ENCODE measurements at regions not wholly inside any gene's neighbourhood (a gene's known extent, or its start where the extent isn't known, plus 50 kb on each side); places are given as distances from the start of the nearest gene placed in this dataset.

- Mint-ChIP-seq H3K36me3 (no peaks in the 10 kb centered on the region), H3K27ac (no peak overlapping the region), H3K9me3 (peaks cover 0 to 4% of the 10 kb centered on the region in 2 donors)
- DNase-seq (ENCODE audit: low spot score in 2 of 2), result no peak
- no peak for ATAC-seq
Measured at GRCh38 chr18:30766053-30766452, 276.5 kb downstream of the DSC3 start.

- peaks cover 0 to 4% of the 10 kb centered on the region in 2 donors for H3K9me3 Mint-ChIP-seq
- no peak overlapping the region for H3K27ac Mint-ChIP-seq
- ATAC-seq, result no peak
- no peak for DNase-seq (ENCODE audit: low spot score in 2 of 2)
- H3K36me3 Mint-ChIP-seq, result no peaks in the 10 kb centered on the region
Measured at GRCh38 chr18:30765247-30765646, 277.3 kb downstream of the DSC3 start.

- peaks cover 0 to 4% of the 10 kb centered on the region in 2 donors for H3K9me3 Mint-ChIP-seq
- H3K36me3 Mint-ChIP-seq, result no peaks in the 10 kb centered on the region
- DNase-seq (ENCODE audit: low spot score in 2 of 2), result no peak
Measured at GRCh38 chr18:30763902-30764350, 278.6 kb downstream of the DSC3 start.

GRCh38 chr18:30754846-30755245, 287.7 kb downstream of the DSC3 start:
- H3K27ac Mint-ChIP-seq, result no peak overlapping the region
- ATAC-seq, result no peak
- H3K9me3 Mint-ChIP-seq, result peaks cover 29 to 33% of the 10 kb centered on the region in 2 donors
- no peak for DNase-seq (ENCODE audit: low spot score in 2 of 2)
- no peaks in the 10 kb centered on the region for H3K36me3 Mint-ChIP-seq

More at GRCh38 chr18:30763902-30764350, 278.6 kb downstream of the DSC3 start:
- no peak for ATAC-seq
- H3K27ac Mint-ChIP-seq, result no peak overlapping the region

- Mint-ChIP-seq H3K36me3 (no peaks in the 10 kb centered on the region), H3K9me3 (peaks cover 21 to 36% of the 10 kb centered on the region in 2 donors), H3K27ac (no peak overlapping the region)
- ATAC-seq, result no peak
- DNase-seq (ENCODE audit: low spot score in 2 of 2), result no peak
Measured at GRCh38 chr18:30748541-30748940, 294.0 kb downstream of the DSC3 start.

- DNase-seq (ENCODE audit: low spot score in 2 of 2), result no peak
- ATAC-seq, result no peak
- Mint-ChIP-seq H3K9me3 (peaks cover 15 to 23% of the 10 kb centered on the region in 2 donors), H3K27ac (no peak overlapping the region), H3K36me3 (no peaks in the 10 kb centered on the region)
Measured at GRCh38 chr18:30746224-30746623, 296.3 kb downstream of the DSC3 start.

GRCh38 chr18:30743033-30743432, 299.5 kb downstream of the DSC3 start:
- Mint-ChIP-seq H3K9me3 (peaks cover 12 to 14% of the 10 kb centered on the region in 2 donors), H3K36me3 (no peaks in the 10 kb centered on the region), H3K27ac (no peak overlapping the region)
- DNase-seq (ENCODE audit: low spot score in 2 of 2), result no peak
- ATAC-seq, result no peak

- peaks cover 0 to 5% of the 10 kb centered on the region in 2 donors for H3K36me3 Mint-ChIP-seq
- no peak for ATAC-seq
- no peak for DNase-seq (ENCODE audit: low spot score in 2 of 2)
- H3K9me3 Mint-ChIP-seq, result peaks cover 17 to 32% of the 10 kb centered on the region in 2 donors
- H3K27ac Mint-ChIP-seq, result no peak overlapping the region
Measured at GRCh38 chr18:30730915-30731314, 311.6 kb downstream of the DSC3 start.

- ATAC-seq, result no peak
- no peak for DNase-seq (ENCODE audit: low spot score in 2 of 2)
- H3K27ac Mint-ChIP-seq, result no peak overlapping the region
- H3K36me3 Mint-ChIP-seq, result no peaks in the 10 kb centered on the region
- H3K9me3 Mint-ChIP-seq, result peaks cover 4 to 16% of the 10 kb centered on the region in 2 donors
Measured at GRCh38 chr18:30727849-30728248, 314.7 kb downstream of the DSC3 start.

- ATAC-seq, result no peak
Measured at GRCh38 chr18:30713299-30713698, 329.2 kb downstream of the DSC3 start.

GRCh38 chr18:30712383-30712782, 330.2 kb downstream of the DSC3 start:
- Mint-ChIP-seq H3K9me3 (peaks cover 13 to 18% of the 10 kb centered on the region in 2 donors), H3K27ac (no peak overlapping the region), H3K36me3 (no peaks in the 10 kb centered on the region)
- ATAC-seq, result no peak
- no peak for DNase-seq (ENCODE audit: low spot score in 2 of 2)

More at GRCh38 chr18:30713299-30713698, 329.2 kb downstream of the DSC3 start:
- Mint-ChIP-seq H3K36me3 (no peaks in the 10 kb centered on the region), H3K27ac (no peak overlapping the region), H3K9me3 (peaks cover 9 to 10% of the 10 kb centered on the region in 2 donors)
- DNase-seq (ENCODE audit: low spot score in 2 of 2), result no peak

- Mint-ChIP-seq H3K36me3 (no peaks in the 10 kb centered on the region), H3K27ac (no peak overlapping the region), H3K9me3 (peaks cover 16 to 20% of the 10 kb centered on the region in 2 donors)
- ATAC-seq (no peak), DNase-seq (ENCODE audit: low spot score in 2 of 2) (no peak)
Measured at GRCh38 chr18:30709595-30709994, 332.9 kb downstream of the DSC3 start.

GRCh38 chr18:30705943-30706342, 336.6 kb downstream of the DSC3 start:
- no peak for ATAC-seq
- H3K9me3 Mint-ChIP-seq, result peaks cover 21 to 22% of the 10 kb centered on the region in 2 donors

GRCh38 chr18:30698571-30698970, 344.0 kb downstream of the DSC3 start:
- H3K36me3 Mint-ChIP-seq, result no peaks in the 10 kb centered on the region
- ATAC-seq, result no peak
- no peak for DNase-seq (ENCODE audit: low spot score in 2 of 2)
- peaks cover 17 to 21% of the 10 kb centered on the region in 2 donors for H3K9me3 Mint-ChIP-seq
- H3K27ac Mint-ChIP-seq, result no peak overlapping the region

More at GRCh38 chr18:30705943-30706342, 336.6 kb downstream of the DSC3 start:
- no peak for DNase-seq (ENCODE audit: low spot score in 2 of 2)
- no peak overlapping the region for H3K27ac Mint-ChIP-seq
- no peaks in the 10 kb centered on the region for H3K36me3 Mint-ChIP-seq

GRCh38 chr18:30696201-30696600, 346.3 kb downstream of the DSC3 start:
- Mint-ChIP-seq H3K9me3 (peaks cover 12 to 16% of the 10 kb centered on the region in 2 donors), H3K36me3 (no peaks in the 10 kb centered on the region)

GRCh38 chr18:30694773-30695172, 347.8 kb downstream of the DSC3 start:
- Mint-ChIP-seq H3K27ac (no peak overlapping the region), H3K36me3 (no peaks in the 10 kb centered on the region), H3K9me3 (peaks cover 9 to 11% of the 10 kb centered on the region in 2 donors)
- DNase-seq (ENCODE audit: low spot score in 2 of 2) (no peak), ATAC-seq (no peak)

More at GRCh38 chr18:30696201-30696600, 346.3 kb downstream of the DSC3 start:
- DNase-seq (ENCODE audit: low spot score in 2 of 2) (no peak), ATAC-seq (no peak)
- no peak overlapping the region for H3K27ac Mint-ChIP-seq

GRCh38 chr18:30689216-30689615, 353.3 kb downstream of the DSC3 start:
- Mint-ChIP-seq H3K9me3 (peaks cover 18 to 26% of the 10 kb centered on the region in 2 donors), H3K27ac (no peak overlapping the region), H3K36me3 (no peaks in the 10 kb centered on the region)
- no peak for ATAC-seq
- DNase-seq (ENCODE audit: low spot score in 2 of 2), result no peak

- DNase-seq (ENCODE audit: low spot score in 2 of 2) (no peak), ATAC-seq (no peak)
- no peak overlapping the region for H3K27ac Mint-ChIP-seq
- no peaks in the 10 kb centered on the region for H3K36me3 Mint-ChIP-seq
- peaks cover 19 to 22% of the 10 kb centered on the region in 2 donors for H3K9me3 Mint-ChIP-seq
Measured at GRCh38 chr18:30687501-30687900, 355.0 kb downstream of the DSC3 start.
